Esophagus squamous epithelium (tissue), 4 donors: ENCODE measurements at regions not wholly inside any gene's neighbourhood (a gene's known extent, or its start where the extent isn't known, plus 50 kb on each side); places are given as distances from the start of the nearest gene placed in this dataset.

Experiments used
- CTCF ChIP-seq, 6 experiments: fragments of 450-650 bp in 4 of 6; fragments of 200-600 bp in 2 of 6; sonication (generic) in 2 of 6; IDR thresholded peaks; one replicate each; pipeline ENCODE4 v1.5.1; 2016 to 2019; ENCODE audit warnings: antibody characterized with exemption in 6 of 6, mild to moderate bottlenecking in 4 of 6, moderate library complexity in 4 of 6
- POLR2A ChIP-seq, 4 donors: fragments of 450-650 bp; IDR thresholded peaks; one replicate each; pipeline ENCODE4 v1.6.1; 2017; ENCODE audit warnings: antibody characterized with exemption in 4 of 4, mild to moderate bottlenecking in 4 of 4, moderate library complexity in 3 of 4

DNA sequence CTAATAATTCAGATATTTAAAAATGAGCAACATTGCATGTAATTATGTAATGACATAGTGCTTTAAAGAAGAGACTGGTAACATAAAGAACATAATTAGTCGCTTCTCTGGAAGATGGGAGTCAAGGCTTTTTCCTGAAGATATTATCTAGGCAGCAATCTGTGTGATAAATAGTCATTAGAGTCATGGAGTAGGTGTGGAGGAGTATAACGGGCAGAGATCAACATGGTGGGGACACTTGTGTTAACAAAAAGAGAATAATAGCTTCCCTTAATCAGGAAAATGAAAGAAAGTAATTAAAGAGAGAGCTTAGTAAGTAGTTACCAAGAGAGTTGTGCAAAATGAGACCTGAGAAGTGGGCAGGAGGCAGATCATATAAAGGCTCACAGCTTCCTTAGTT is 1417.1 kb upstream of the ATXN8OS start:
- no peak for TF ChIP-seq CTCF (IDR thresholded peaks at IDR 0.05)
- TF ChIP-seq POLR2A (IDR thresholded peaks at IDR 0.05), result no peak
